KMS-11 (cell line): ENCODE measurements at regions not wholly inside any gene's neighbourhood (a gene's known extent, or its start where the extent isn't known, plus 50 kb on each side); places are given as distances from the start of the nearest gene placed in this dataset.

Experiments
- H2AFZ ChIP-seq: fragments of 200-600 bp; sonication (generic); 2 replicates; pipeline ENCODE4 v1.6.1; 2016; ENCODE audit warnings: antibody characterized with exemption, mixed run types, low read depth
- H3K27ac ChIP-seq: fragments of 200-600 bp; sonication (generic); 2 replicates; pipeline ENCODE4 v1.6.1; 2016; ENCODE audit warnings: mild to moderate bottlenecking, mixed run types
- H3K27me3 ChIP-seq: fragments of 200-600 bp; sonication (generic); 2 replicates; pipeline ENCODE4 v1.6.1; 2017; ENCODE audit warnings: mild to moderate bottlenecking, low read depth, mixed run types, moderate library complexity; ENCODE audit not compliant: insufficient read depth
- H3K36me3 ChIP-seq: fragments of 200-600 bp; sonication (generic); 2 replicates; pipeline ENCODE4 v1.6.1; 2017; ENCODE audit warnings: mild to moderate bottlenecking, mixed run types; ENCODE audit not compliant: insufficient read depth
- H3K4me1 ChIP-seq: fragments of 200-600 bp; sonication (generic); 2 replicates; pipeline ENCODE4 v1.6.1; 2016; ENCODE audit warnings: mild to moderate bottlenecking, low read depth, mixed run types; ENCODE audit not compliant: poor library complexity, severe bottlenecking
- H3K4me2 ChIP-seq: fragments of 200-600 bp; sonication (generic); 2 replicates; pipeline ENCODE4 v1.7.0; 2016; ENCODE audit warnings: mild to moderate bottlenecking, mixed run types
- H3K4me3 ChIP-seq: fragments of 200-600 bp; sonication (generic); IDR thresholded peaks from 2 replicates; pipeline ENCODE4 v1.6.1; 2017; ENCODE audit warnings: low read depth, low read length, mixed read lengths; ENCODE audit not compliant: insufficient read depth
- H3K79me2 ChIP-seq: fragments of 200-600 bp; sonication (generic); 2 replicates; pipeline ENCODE4 v1.6.1; 2016; ENCODE audit warnings: low read depth, mixed run types; ENCODE audit not compliant: insufficient read depth
- H3K9ac ChIP-seq: fragments of 200-600 bp; sonication (generic); 2 replicates; pipeline ENCODE4 v1.6.1; 2016; ENCODE audit warnings: mild to moderate bottlenecking, mixed run types
- H4K20me1 ChIP-seq: fragments of 200-600 bp; sonication (generic); 2 replicates; pipeline ENCODE4 v1.6.1; 2016; ENCODE audit warnings: mild to moderate bottlenecking, mixed run types; ENCODE audit not compliant: insufficient read depth
- TF ChIP-seq, protein P1 (sequence below): fragments of 200-600 bp; sonication (generic); conservative IDR thresholded peaks from 2 replicates; pipeline ENCODE4 v1.6.1; 2017; ENCODE audit warnings: low read depth, mild to moderate bottlenecking, antibody characterized with exemption, low read length, moderate library complexity, mixed read lengths

DNA sequence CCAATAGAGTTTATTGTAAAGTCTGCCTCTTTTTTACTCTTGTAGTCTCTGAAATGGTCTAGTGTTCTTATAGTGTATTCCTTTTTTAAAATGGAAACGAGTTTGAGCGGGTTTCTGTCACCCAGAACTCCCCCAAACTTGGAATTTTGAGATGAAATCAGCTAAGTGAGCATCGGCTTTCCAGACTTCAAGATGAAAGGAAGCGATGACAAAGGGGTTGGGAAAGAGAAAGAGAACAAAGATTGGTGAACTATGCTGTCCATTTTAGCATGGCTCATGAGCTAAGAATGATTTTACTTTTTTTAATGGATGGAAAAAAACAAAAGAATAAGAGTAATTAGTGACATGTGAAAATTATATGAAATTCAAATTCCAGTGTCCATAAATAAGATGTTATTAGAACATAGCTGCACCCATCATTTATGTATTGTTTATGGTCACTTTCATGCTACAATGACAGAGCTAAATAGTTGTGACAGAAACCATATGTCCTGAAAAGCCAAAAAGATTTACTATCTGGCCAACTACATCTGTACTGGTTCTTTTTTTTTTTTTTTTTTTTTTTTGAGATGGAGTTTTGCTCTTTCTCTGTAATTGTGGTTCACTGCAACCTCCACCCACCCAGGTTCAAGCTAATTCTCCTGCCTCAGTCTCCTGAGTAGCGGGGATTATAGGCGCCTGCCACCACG is 52.7 kb upstream of the PDZRN3 start:
- TF ChIP-seq, protein P1, sequence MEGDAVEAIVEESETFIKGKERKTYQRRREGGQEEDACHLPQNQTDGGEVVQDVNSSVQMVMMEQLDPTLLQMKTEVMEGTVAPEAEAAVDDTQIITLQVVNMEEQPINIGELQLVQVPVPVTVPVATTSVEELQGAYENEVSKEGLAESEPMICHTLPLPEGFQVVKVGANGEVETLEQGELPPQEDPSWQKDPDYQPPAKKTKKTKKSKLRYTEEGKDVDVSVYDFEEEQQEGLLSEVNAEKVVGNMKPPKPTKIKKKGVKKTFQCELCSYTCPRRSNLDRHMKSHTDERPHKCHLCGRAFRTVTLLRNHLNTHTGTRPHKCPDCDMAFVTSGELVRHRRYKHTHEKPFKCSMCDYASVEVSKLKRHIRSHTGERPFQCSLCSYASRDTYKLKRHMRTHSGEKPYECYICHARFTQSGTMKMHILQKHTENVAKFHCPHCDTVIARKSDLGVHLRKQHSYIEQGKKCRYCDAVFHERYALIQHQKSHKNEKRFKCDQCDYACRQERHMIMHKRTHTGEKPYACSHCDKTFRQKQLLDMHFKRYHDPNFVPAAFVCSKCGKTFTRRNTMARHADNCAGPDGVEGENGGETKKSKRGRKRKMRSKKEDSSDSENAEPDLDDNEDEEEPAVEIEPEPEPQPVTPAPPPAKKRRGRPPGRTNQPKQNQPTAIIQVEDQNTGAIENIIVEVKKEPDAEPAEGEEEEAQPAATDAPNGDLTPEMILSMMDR: no peak

More for the DNA sequence above, 52.7 kb upstream of the PDZRN3 start:
- no peak overlapping the region for H3K9ac ChIP-seq
- no peaks in the 10 kb centered on the region for H4K20me1 ChIP-seq
- H3K27me3 ChIP-seq: no peaks in the 10 kb centered on the region
- H3K4me2 ChIP-seq: no peak overlapping the region
- H3K36me3 ChIP-seq: no peaks in the 10 kb centered on the region
- H3K79me2 ChIP-seq: no peaks in the 10 kb centered on the region
- H2AFZ ChIP-seq: no peak overlapping the region
- H3K4me3 ChIP-seq: no peak overlapping the region
- H3K4me1 ChIP-seq: no peaks in the 10 kb centered on the region
- H3K27ac ChIP-seq: no peak overlapping the region
